ENCODE measurements at regions not wholly inside any gene's neighbourhood (a gene's known extent, or its start where the extent isn't known, plus 50 kb on each side); places are given as distances from the start of the nearest gene placed in this dataset.

- Histone ChIP-seq H3K27ac (no peak overlapping the region), H3K4me1 (no peaks in the 10 kb centered on the region), H3K27me3 (no peaks in the 10 kb centered on the region), H3K9me3 (no peaks in the 10 kb centered on the region), H3K4me3 (no peak overlapping the region), H3K36me3 (no peaks in the 10 kb centered on the region)
- DNase-seq, result no peak
- intact Hi-C loops (cut with DNase I), result no loop called here
- WGBS (ENCODE audit: insufficient coverage, low coverage, low lambda C conversion rate, missing lambda C conversion rate), result 33% methylated on average over 4 of the region's 4 CpGs
- TF ChIP-seq POLR2A (IDR thresholded peaks at IDR 0.05) (no peak), CTCF (IDR thresholded peaks at IDR 0.05) (no peak)
- ATAC-seq, result no peak
These were observed 707.8 kb downstream of the FLRT2 start for GRCh38 chr14:86237733-86238132.

- 29% methylated on average over 3 of the region's 3 CpGs for WGBS (ENCODE audit: insufficient coverage, low coverage, low lambda C conversion rate, missing lambda C conversion rate)
- Histone ChIP-seq H3K27ac (no peak overlapping the region), H3K4me1 (no peaks in the 10 kb centered on the region), H3K4me3 (no peak overlapping the region), H3K27me3 (no peaks in the 10 kb centered on the region), H3K9me3 (no peaks in the 10 kb centered on the region), H3K36me3 (no peaks in the 10 kb centered on the region)
- ATAC-seq, result no peak
- intact Hi-C loops (cut with DNase I), result no loop called here
- no peak for DNase-seq
- TF ChIP-seq CTCF (IDR thresholded peaks at IDR 0.05), result no peak
- no peak for TF ChIP-seq POLR2A (IDR thresholded peaks at IDR 0.05)
These were observed 691.8 kb downstream of the FLRT2 start for GRCh38 chr14:86221755-86222154.

GRCh38 chr14:86221000-86221399 lies 691.1 kb downstream of the FLRT2 start:
- no peak for ATAC-seq
- intact Hi-C loops (cut with DNase I), result no loop called here
- Histone ChIP-seq H3K4me1 (no peaks in the 10 kb centered on the region), H3K36me3 (no peaks in the 10 kb centered on the region), H3K27me3 (no peaks in the 10 kb centered on the region), H3K27ac (no peak overlapping the region), H3K4me3 (no peak overlapping the region), H3K9me3 (no peaks in the 10 kb centered on the region)
- DNase-seq, result no peak
- no peak for TF ChIP-seq CTCF (IDR thresholded peaks at IDR 0.05)
- TF ChIP-seq POLR2A (IDR thresholded peaks at IDR 0.05), result no peak
- WGBS (ENCODE audit: insufficient coverage, low coverage, low lambda C conversion rate, missing lambda C conversion rate), result 31% methylated on average over 2 of the region's 3 CpGs

GRCh38 chr14:86217523-86217922 lies 687.6 kb downstream of the FLRT2 start:
- no peak for DNase-seq
- 78% methylated on average over 11 of the region's 14 CpGs for WGBS (ENCODE audit: insufficient coverage, low coverage, low lambda C conversion rate, missing lambda C conversion rate)
- no peaks in the 10 kb centered on the region for H3K4me1 ChIP-seq
- H3K36me3 ChIP-seq, result no peaks in the 10 kb centered on the region
- TF ChIP-seq POLR2A (IDR thresholded peaks at IDR 0.05), result no peak
- no peaks in the 10 kb centered on the region for H3K27me3 ChIP-seq
- intact Hi-C loops (cut with DNase I), result no loop called here
- no peak for ATAC-seq
- H3K4me3 ChIP-seq, result no peak overlapping the region
- H3K27ac ChIP-seq, result no peak overlapping the region
- H3K9me3 ChIP-seq, result no peaks in the 10 kb centered on the region

- ATAC-seq (no peak), DNase-seq (no peak)
- WGBS (ENCODE audit: insufficient coverage, low coverage, low lambda C conversion rate, missing lambda C conversion rate), result 41% methylated on average over 1 of the region's 1 CpG
- Histone ChIP-seq H3K27ac (no peak overlapping the region), H3K4me3 (no peak overlapping the region), H3K27me3 (no peaks in the 10 kb centered on the region), H3K4me1 (no peaks in the 10 kb centered on the region), H3K36me3 (no peaks in the 10 kb centered on the region), H3K9me3 (no peaks in the 10 kb centered on the region)
- intact Hi-C loops (cut with DNase I), result no loop called here
- TF ChIP-seq POLR2A (IDR thresholded peaks at IDR 0.05) (no peak), CTCF (IDR thresholded peaks at IDR 0.05) (no peak)
These were observed 673.9 kb downstream of the FLRT2 start for GRCh38 chr14:86203843-86204242.

Data from right lobe of liver (tissue), 6 donors.